GM19468 (cell line): ENCODE measurements at regions not wholly inside any gene's neighbourhood (a gene's known extent, or its start where the extent isn't known, plus 50 kb on each side); places are given as distances from the start of the nearest gene placed in this dataset.

Experiments used
- ATAC-seq: cut with Tn5 transposase; IDR thresholded peaks from one replicate; pipeline ENCODE4 v1.9.1; 2021; ENCODE audit warnings: mild to moderate bottlenecking, moderate library complexity, moderate number of reproducible peaks; ENCODE audit not compliant: unreplicated experiment; ENCODE audit errors: extremely low read depth

- no peak for ATAC-seq
These were observed 112.3 kb upstream of the NR3C1 start for GRCh38 chr5:143515829-143516228.

DNA sequence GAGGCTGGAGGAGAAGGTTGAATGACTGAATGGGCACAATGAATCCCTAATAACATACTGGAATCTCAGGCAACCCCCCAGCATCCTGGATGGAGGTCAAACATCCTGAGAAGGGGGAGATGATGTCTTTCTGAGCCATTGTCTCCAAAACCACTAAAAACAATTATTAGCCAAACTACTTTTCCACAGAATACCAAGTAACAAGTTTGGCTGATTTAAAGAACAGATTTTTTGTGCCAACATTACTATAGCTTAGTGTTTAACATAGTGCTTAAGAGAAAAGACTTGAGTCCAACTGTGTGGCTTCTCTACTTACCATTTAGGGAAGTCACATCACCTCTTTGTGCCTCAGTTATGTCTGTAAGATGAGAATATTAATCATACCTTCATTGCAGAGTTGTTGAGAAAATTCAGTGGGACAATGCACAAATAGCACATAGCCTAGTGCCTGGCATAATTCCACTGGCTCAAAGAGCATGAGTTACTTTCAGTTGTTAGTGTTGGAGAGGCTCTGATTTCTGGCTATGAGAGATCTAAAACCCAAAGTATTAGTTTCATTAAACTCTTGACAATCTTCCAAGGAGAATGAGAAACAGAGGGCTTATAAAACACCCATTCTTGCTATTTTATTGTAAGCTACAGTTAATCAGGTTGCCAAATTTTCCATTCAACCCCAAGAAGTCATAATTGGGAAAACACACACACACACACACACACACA, 111.3 kb upstream of the NR3C1 start:
- ATAC-seq: no peak

DNA sequence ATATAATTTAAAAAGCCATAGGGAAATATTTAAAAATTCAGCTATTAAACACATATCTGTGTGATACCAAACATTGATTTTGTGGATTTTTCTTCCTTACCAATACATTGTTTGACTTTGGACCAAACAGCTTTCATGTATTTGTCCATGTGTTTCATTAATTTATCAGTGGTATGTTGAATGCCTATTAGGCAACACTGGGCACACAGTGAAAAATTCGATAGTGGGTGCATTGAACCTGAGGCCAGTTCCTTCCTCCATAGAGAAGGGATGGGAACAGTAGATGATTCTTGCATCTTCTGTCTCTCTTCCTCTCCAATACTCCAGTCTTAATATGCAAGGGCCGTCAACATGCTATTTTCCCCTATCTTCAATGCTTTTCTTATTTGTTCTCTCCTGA, 110.2 kb upstream of the NR3C1 start:
- ATAC-seq: no peak

- no peak for ATAC-seq
These were observed 108.2 kb upstream of the NR3C1 start for GRCh38 chr5:143511736-143512135.

DNA sequence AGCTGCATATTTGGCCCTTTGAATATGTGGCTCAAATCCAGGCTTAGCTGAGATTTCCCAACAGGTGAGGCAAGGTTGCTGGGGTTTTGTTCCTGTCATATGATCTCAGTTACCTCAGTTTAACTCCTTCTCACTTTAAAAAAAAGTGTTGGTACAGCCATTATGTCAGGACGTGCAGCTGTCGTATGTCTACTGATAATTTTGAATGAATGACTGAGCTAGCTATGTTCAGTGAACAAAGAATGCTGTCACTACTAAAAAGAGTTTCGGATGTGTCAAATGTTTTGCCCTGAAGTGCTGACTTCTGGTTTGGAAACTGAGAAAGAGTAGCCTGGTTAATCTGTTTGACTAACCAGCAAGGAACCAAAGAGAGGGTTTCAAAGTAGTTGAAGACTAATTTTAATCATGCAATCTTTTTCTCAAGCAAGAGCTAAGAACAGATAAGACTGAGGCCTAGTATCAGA, 106.3 kb upstream of the NR3C1 start:
- peak; percentile 78 for ATAC-seq

GRCh38 chr5:143506836-143507552, 103.5 kb upstream of the NR3C1 start:
- ATAC-seq: no peak

DNA sequence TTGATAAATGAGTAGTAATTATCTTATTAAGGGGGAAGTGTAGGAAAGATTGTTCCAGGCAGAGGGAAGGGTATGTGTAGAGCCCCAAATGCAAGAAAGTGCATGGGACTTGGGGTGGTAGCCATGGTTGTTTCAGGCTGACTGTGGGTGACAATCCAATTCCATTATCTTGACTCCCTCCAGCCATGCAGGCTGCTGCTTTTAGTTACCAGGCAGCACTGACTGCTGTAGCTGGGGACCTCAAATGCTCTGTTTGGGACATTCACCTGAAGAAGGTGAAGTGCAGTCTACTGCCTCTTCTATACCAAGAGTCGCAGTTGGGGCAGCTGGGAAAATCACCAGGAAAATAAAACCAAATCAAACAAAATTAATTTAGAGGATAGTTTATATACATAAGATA, 102.4 kb upstream of the NR3C1 start:
- no peak for ATAC-seq

DNA sequence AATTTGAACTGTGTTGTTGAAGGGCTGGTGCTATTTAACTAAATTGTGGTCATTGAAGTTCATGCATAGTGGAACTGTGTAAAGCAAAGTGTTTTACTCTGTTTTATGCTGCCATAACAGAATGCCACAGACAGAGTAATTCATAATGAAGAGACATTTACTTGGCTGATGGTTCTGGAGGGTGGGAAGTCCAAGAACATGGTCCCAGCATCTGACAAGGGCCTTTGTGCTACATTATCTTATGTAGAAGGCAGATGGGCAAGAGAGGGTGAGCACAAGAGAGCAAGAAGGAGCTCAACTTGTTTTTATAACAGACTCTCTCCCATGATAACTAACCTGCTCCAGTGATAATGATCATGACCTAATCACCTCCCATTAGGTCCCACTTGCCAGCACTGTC, 101.9 kb upstream of the NR3C1 start:
- no peak for ATAC-seq

DNA sequence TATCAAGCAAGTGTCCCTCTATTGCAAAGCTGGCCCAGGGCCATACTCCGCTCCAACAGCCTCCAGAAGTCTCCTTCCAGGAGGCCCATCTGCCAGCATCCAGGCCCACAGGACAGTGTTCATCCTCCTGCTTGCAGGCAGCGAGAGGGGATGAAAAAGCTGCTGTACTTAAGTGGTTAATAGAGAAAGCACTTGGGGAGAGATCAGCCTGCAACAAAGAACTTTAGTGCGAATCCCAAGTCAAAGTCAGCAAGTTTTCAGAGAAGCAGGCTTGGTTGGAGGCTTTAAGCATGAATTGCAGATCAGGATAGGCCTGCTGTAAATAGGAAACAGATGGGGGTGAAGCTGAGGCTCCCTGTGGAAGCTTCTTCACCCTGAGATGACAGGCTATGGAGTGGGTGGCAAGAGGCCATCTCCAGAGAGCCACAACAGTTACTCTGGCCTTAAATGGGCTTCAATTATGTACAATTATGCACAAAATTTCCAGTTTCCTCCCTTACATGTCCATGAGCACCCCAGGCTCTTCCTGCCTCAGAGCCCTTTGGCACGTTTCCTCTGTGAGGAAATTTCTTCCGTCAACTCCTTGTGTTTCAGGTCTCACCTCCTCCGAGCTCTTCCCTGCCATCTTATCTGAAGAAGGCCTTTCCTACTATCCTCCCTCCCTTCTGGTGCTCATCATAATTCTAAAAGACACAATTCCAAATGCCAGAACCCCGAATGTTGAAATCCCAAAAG, 98.0 kb upstream of the NR3C1 start:
- ATAC-seq: no peak

DNA sequence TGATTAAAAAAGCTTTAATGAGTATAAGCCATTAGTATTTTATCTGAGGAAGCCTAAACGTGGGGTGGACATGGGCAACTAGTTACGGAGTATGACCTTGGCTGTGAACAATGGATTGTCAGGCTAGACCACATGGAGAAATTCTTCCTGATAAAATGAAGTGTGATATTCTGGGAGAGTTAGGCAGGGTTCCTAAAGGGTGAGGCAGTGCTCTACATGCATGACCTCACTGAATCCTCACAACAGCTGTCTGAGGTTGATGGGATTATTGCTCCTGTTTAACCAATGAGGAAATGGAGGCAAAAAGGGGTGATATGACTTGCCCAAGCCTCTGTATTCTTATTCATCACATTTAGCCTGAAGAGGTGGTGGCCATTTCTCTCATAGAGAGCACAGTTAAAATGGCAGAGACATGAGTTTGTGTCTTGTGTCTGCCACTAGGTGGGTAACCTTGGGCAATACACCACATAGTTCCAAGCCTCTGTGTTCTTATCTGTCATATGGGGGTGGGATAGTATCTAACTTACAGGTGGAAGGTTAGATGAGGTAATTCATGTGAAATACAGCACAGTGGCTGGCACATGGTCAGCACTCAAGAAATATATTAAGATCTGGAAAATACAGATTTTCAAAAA, 96.1 kb upstream of the NR3C1 start:
- no peak for ATAC-seq

DNA sequence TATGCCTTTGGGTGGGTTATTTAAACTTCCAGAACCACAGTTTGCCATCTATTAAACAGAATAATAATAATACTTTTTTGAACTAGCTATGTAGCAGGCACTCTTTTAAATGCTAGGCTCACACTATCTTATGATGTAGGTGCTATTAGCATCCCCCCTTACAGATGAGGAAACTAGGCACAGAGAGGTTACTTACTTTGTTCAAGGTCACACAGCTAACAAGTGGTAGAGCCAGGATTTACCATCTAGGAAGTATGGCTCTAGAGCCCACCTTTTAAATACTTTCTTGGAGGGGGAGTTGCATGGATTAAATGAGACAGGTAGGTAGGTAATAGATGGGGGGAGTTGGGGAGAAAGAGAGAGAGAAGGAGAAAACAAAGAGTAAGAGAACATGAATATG, 95.3 kb upstream of the NR3C1 start:
- no peak for ATAC-seq

GRCh38 chr5:143497749-143498148, 94.3 kb upstream of the NR3C1 start:
- ATAC-seq: no peak

GRCh38 chr5:143496943-143497342, 93.5 kb upstream of the NR3C1 start:
- no peak for ATAC-seq

- ATAC-seq: no peak
These were observed 92.4 kb upstream of the NR3C1 start for GRCh38 chr5:143495821-143496275.

- ATAC-seq: no peak
These were observed 91.6 kb upstream of the NR3C1 start for GRCh38 chr5:143495110-143495509.

- ATAC-seq: no peak
These were observed 91.1 kb upstream of the NR3C1 start for GRCh38 chr5:143494595-143494994.

GRCh38 chr5:143494162-143494561, 90.7 kb upstream of the NR3C1 start:
- no peak for ATAC-seq

GRCh38 chr5:143492783-143493182, 89.3 kb upstream of the NR3C1 start:
- ATAC-seq: no peak

DNA sequence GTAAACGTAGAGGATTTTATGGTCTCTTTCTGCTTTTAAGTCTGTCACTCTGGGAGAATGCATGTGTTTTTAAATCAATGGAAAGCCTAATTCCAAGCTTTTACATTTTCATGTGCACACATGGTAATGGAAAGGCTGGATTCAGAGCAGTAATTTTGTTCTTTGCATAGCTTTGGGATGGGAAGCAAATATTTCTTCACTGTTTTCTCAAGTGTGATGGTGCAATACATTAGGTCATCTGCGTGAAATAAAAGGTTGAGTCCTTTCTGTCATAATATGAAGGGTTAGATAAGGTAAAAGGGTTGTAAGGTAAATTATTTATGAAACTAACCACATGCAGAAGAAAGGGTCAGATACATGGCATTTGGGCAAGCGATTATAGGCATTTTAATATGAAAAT, 88.2 kb upstream of the NR3C1 start:
- ATAC-seq: no peak

DNA sequence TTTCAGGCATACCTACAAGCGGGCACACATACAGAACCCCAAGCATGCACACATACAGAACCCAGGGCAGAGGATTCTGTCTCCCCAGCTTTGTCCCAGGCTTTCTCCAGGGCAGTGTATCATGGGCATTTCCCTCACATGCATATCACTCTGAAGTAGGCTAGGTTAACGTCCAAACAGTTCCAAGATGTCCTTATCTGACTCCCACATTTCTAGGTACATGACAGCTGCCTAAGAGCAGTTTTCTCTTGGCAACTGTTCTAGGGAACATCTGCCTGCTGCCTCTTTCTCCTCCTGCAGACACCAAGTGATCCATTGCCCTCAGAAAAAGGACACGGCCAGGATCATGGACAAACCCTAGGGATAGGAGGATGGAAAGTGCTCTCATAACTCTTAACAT, 84.9 kb upstream of the NR3C1 start:
- ATAC-seq: no peak

GRCh38 chr5:143484601-143485000, 81.1 kb upstream of the NR3C1 start:
- no peak for ATAC-seq
